Mucosa of rectum (tissue), 2 donors: ENCODE measurements at regions not wholly inside any gene's neighbourhood (a gene's known extent, or its start where the extent isn't known, plus 50 kb on each side); places are given as distances from the start of the nearest gene placed in this dataset.

Source experiments
- H3K27ac ChIP-seq, 2 donors: one replicate each; pipeline ENCODE4 v1.7.0; 2013; ENCODE audit warnings: inconsistent platforms in 2 of 2, low read depth in 2 of 2, low read length in 2 of 2
- H3K27me3 ChIP-seq, 2 donors: one replicate each; pipeline ENCODE4 v1.7.0; 2013; ENCODE audit warnings: low read length in 2 of 2; ENCODE audit not compliant: control insufficient read depth in 2 of 2, insufficient read depth in 2 of 2
- H3K36me3 ChIP-seq, 2 donors: one replicate each; pipeline ENCODE4 v1.7.0; 2013; ENCODE audit warnings: low read length in 2 of 2; ENCODE audit not compliant: control insufficient read depth in 2 of 2, insufficient read depth in 2 of 2
- H3K4me1 ChIP-seq, 2 donors: one replicate each; pipeline ENCODE4 v1.7.0; 2013; ENCODE audit warnings: low read length in 2 of 2, mild to moderate bottlenecking in 1 of 2; ENCODE audit not compliant: control insufficient read depth in 2 of 2, insufficient read depth in 2 of 2
- H3K4me3 ChIP-seq, 2 donors: one replicate each; pipeline ENCODE4 v1.7.0; 2013; ENCODE audit warnings: low read length in 2 of 2
- H3K9ac ChIP-seq, 2 donors: one replicate each; pipeline ENCODE4 v1.7.0; 2013; ENCODE audit warnings: low read length in 2 of 2, low read depth in 1 of 2, mild to moderate bottlenecking in 1 of 2
- H3K9me3 ChIP-seq, 2 donors: one replicate each; pipeline ENCODE4 v1.7.0; 2013; ENCODE audit warnings: low read length in 2 of 2; ENCODE audit not compliant: control insufficient read depth in 2 of 2
- donor health status: healthy.
- donor health status: Normal muscosa, but diverticular disease.

GRCh38 chr1:115398745-115399144 is 60.7 kb upstream of the NGF start:
- H3K27ac ChIP-seq, result no peak overlapping the region
- H3K27me3 ChIP-seq, result no peaks in the 10 kb centered on the region

More at GRCh38 chr1:115398745-115399144, 60.7 kb upstream of the NGF start:
- H3K9me3 ChIP-seq, result no peaks in the 10 kb centered on the region
- H3K36me3 ChIP-seq, result no peaks in the 10 kb centered on the region
- no peak overlapping the region for H3K4me3 ChIP-seq
- no peak overlapping the region for H3K9ac ChIP-seq
- no peaks in the 10 kb centered on the region for H3K4me1 ChIP-seq
